Osteoblast (primary cell): ENCODE measurements at regions not wholly inside any gene's neighbourhood (a gene's known extent, or its start where the extent isn't known, plus 50 kb on each side); places are given as distances from the start of the nearest gene placed in this dataset.

ENCODE experiments used
- DNase-seq: peaks from one replicate; pipeline ENCODE4 v3.0.0; 2011; ENCODE audit warnings: low spot score, mixed read lengths; ENCODE audit not compliant: insufficient read length; ENCODE audit errors: missing footprints
- H2AFZ ChIP-seq: 2 replicates; pipeline ENCODE4 v1.6.0; 2011; ENCODE audit warnings: mild to moderate bottlenecking, low read length
- H3K27ac ChIP-seq: 2 replicates; pipeline ENCODE4 v1.5.1; 2011; ENCODE audit warnings: mild to moderate bottlenecking, low read depth, low read length, moderate library complexity
- H3K27me3 ChIP-seq: 2 replicates; pipeline ENCODE4 v1.6.0; 2012; ENCODE audit warnings: mild to moderate bottlenecking, control low read depth, inconsistent platforms, low read length, moderate library complexity; ENCODE audit not compliant: insufficient read depth
- H3K36me3 ChIP-seq: 2 replicates; pipeline ENCODE4 v1.5.1; 2011; ENCODE audit warnings: mild to moderate bottlenecking, low read length, control low read depth, moderate library complexity; ENCODE audit not compliant: insufficient read depth
- H3K4me1 ChIP-seq: 2 replicates; pipeline ENCODE4 v1.5.1; 2011; ENCODE audit warnings: mild to moderate bottlenecking, low read length, control low read depth, moderate library complexity; ENCODE audit not compliant: insufficient read depth
- H3K4me2 ChIP-seq: 2 replicates; pipeline ENCODE4 v1.6.0; 2011; ENCODE audit warnings: mild to moderate bottlenecking, low read length; ENCODE audit not compliant: insufficient read depth
- H3K4me3 ChIP-seq: fragments of 200-600 bp; sonication (generic); 3 replicates; pipeline ENCODE4 v1.5.1; 2012; ENCODE audit warnings: mild to moderate bottlenecking, low read length, inconsistent platforms; ENCODE audit not compliant: insufficient read depth
- H3K79me2 ChIP-seq: 2 replicates; pipeline ENCODE4 v1.6.0; 2012; ENCODE audit warnings: mild to moderate bottlenecking, low read length, control low read depth, inconsistent platforms; ENCODE audit not compliant: insufficient read depth
- H3K9me3 ChIP-seq: 2 replicates; pipeline ENCODE4 v1.5.1; 2011; ENCODE audit warnings: low read depth, low read length, control low read depth
- H4K20me1 ChIP-seq: 2 replicates; pipeline ENCODE4 v1.6.0; 2012; ENCODE audit warnings: mild to moderate bottlenecking, low read length, control low read depth; ENCODE audit not compliant: insufficient read depth
- TF ChIP-seq, protein P1 (sequence below): IDR thresholded peaks from 2 replicates; pipeline ENCODE4 v1.5.1; 2011; ENCODE audit warnings: mild to moderate bottlenecking, low read depth, low read length, moderate library complexity; ENCODE audit errors: extremely low read depth

DNA sequence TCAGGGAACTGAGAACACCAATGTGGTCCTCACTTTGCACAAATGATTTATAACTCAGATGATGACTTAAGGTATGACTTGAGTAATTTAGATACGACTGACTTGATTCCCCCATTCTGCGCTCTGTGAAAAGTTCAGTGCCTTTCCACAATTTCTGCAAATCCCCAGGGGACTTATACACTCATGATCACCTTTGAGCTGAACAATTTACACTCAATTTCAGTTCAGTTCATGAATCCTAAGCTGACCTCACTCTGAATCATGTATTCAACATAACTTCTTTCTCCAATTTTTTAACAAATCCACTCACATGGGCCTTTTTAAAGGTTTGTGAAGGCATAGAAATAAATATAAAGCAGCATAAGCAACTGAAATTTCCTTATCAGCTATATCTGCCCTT is 274.2 kb downstream of the FAM76B start:
- H3K27me3 ChIP-seq, result no peaks in the 10 kb centered on the region
- TF ChIP-seq, protein P1, sequence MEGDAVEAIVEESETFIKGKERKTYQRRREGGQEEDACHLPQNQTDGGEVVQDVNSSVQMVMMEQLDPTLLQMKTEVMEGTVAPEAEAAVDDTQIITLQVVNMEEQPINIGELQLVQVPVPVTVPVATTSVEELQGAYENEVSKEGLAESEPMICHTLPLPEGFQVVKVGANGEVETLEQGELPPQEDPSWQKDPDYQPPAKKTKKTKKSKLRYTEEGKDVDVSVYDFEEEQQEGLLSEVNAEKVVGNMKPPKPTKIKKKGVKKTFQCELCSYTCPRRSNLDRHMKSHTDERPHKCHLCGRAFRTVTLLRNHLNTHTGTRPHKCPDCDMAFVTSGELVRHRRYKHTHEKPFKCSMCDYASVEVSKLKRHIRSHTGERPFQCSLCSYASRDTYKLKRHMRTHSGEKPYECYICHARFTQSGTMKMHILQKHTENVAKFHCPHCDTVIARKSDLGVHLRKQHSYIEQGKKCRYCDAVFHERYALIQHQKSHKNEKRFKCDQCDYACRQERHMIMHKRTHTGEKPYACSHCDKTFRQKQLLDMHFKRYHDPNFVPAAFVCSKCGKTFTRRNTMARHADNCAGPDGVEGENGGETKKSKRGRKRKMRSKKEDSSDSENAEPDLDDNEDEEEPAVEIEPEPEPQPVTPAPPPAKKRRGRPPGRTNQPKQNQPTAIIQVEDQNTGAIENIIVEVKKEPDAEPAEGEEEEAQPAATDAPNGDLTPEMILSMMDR, result no peak
- no peaks in the 10 kb centered on the region for H4K20me1 ChIP-seq
- no peaks in the 10 kb centered on the region for H3K79me2 ChIP-seq
- H3K4me2 ChIP-seq, result no peak overlapping the region
- no peak overlapping the region for H3K4me3 ChIP-seq
- no peaks in the 10 kb centered on the region for H3K36me3 ChIP-seq
- no peaks in the 10 kb centered on the region for H3K9me3 ChIP-seq
- no peak overlapping the region for H3K27ac ChIP-seq
- no peak overlapping the region for H2AFZ ChIP-seq
- no peak for DNase-seq
- H3K4me1 ChIP-seq, result peaks cover 44% of the 10 kb centered on the region

GRCh38 chr11:95514416-95515110 is 275.0 kb downstream of the FAM76B start:
- H3K79me2 ChIP-seq, result no peaks in the 10 kb centered on the region
- no peaks in the 10 kb centered on the region for H3K9me3 ChIP-seq
- H3K36me3 ChIP-seq, result no peaks in the 10 kb centered on the region
- H3K4me3 ChIP-seq, result no peak overlapping the region
- H3K4me2 ChIP-seq, result no peak overlapping the region
- no peaks in the 10 kb centered on the region for H4K20me1 ChIP-seq
- H3K27me3 ChIP-seq, result no peaks in the 10 kb centered on the region
- TF ChIP-seq, protein P1, result no peak
- no peak overlapping the region for H2AFZ ChIP-seq
- no peak for DNase-seq
- H3K27ac ChIP-seq, result no peak overlapping the region
- peaks cover 44% of the 10 kb centered on the region for H3K4me1 ChIP-seq

DNA sequence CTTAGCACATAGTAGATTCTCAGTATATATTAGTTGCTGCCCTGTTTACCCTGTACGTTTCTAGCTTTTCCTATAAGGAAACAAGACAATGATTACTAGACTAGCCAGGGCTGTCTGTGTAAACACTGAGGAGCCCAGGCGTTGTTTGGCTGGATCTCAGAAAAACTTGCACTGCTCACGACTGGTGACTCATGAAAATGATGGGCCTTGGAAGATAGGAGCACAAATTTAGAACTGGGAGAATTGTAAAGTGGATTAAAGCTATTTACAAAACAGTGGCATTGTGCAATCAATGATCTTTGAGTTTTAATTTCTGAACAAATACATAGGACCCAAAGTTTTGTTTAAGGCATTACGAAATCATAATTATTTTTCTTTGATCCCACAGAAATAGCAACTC is 276.9 kb downstream of the FAM76B start:
- H2AFZ ChIP-seq, result no peak overlapping the region
- DNase-seq, result peak; percentile 68
- peak overlapping the region; percentile 53 for H3K4me2 ChIP-seq
- TF ChIP-seq, protein P1, result no peak
- H3K27me3 ChIP-seq, result no peaks in the 10 kb centered on the region
- peaks cover 53% of the 10 kb centered on the region for H3K4me1 ChIP-seq
- no peak overlapping the region for H3K4me3 ChIP-seq
- H4K20me1 ChIP-seq, result no peaks in the 10 kb centered on the region
- H3K79me2 ChIP-seq, result no peaks in the 10 kb centered on the region
- peak overlapping the region; percentile 81 for H3K27ac ChIP-seq
- no peaks in the 10 kb centered on the region for H3K9me3 ChIP-seq
- no peaks in the 10 kb centered on the region for H3K36me3 ChIP-seq

DNA sequence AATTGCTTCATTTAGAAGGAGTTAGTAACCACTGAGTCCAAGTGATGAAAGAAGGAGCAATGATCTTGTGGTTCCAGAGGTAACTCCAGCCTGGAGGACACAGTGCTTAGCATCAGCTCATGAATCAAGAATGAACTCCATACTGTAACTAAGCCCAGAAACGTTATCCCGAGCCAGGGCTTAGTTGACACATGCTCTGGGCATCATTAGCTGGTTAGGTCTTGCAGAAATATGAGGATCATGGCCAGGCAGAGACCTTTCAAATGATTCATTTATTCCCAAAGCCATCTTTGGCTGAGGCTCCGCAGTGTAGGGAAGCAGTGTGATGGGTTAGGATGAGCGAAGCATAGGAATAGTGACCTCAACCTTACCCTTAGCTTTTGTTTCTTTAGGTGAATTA is 277.4 kb downstream of the FAM76B start:
- Histone ChIP-seq H3K9me3 (no peaks in the 10 kb centered on the region), H3K79me2 (no peaks in the 10 kb centered on the region), H3K27ac (peak overlapping the region; percentile 81), H4K20me1 (no peaks in the 10 kb centered on the region), H3K4me2 (peak overlapping the region; percentile 53), H3K27me3 (no peaks in the 10 kb centered on the region), H3K4me1 (peaks cover 53% of the 10 kb centered on the region), H3K36me3 (no peaks in the 10 kb centered on the region), H2AFZ (no peak overlapping the region), H3K4me3 (no peak overlapping the region)
- DNase-seq, result no peak
- TF ChIP-seq, protein P1, result no peak
